Activated CD4-positive, alpha-beta T cell treated with anti-CD3 and anti-CD28 coated beads, Interleukin-10, Interleukin-2, amounts not matched to agents 100 ng/mL and 50 ng/mL, durations not matched to agents 16 hours and 8 hours (primary cell): ENCODE measurements at regions not wholly inside any gene's neighbourhood (a gene's known extent, or its start where the extent isn't known, plus 50 kb on each side); places are given as distances from the start of the nearest gene placed in this dataset.

ENCODE experiments used
- DNase-seq: peaks from one replicate; pipeline ENCODE4 v3.0.0-alpha.2; 2020

GRCh38 chr2:118312969-118313756 is 224.9 kb downstream of the INSIG2 start:
- no peak for DNase-seq

- no peak for DNase-seq
Measured at GRCh38 chr2:118310681-118311429, 222.6 kb downstream of the INSIG2 start.

- peak; percentile 64 for DNase-seq
Measured at GRCh38 chr2:118309946-118310680, 221.8 kb downstream of the INSIG2 start.

GRCh38 chr2:118309257-118309945 is 221.1 kb downstream of the INSIG2 start:
- no peak for DNase-seq

- DNase-seq, result no peak
Measured at GRCh38 chr2:118307864-118308263, 219.6 kb downstream of the INSIG2 start.

GRCh38 chr2:118301248-118301647 is 213.0 kb downstream of the INSIG2 start:
- DNase-seq, result no peak

GRCh38 chr2:118300832-118301231 is 212.6 kb downstream of the INSIG2 start:
- DNase-seq, result no peak

GRCh38 chr2:118296663-118297062 is 208.4 kb downstream of the INSIG2 start:
- DNase-seq, result no peak

GRCh38 chr2:118295592-118296390 is 207.5 kb downstream of the INSIG2 start:
- no peak for DNase-seq

GRCh38 chr2:118294063-118294462 is 205.8 kb downstream of the INSIG2 start:
- DNase-seq, result no peak

GRCh38 chr2:118292991-118293390 is 204.7 kb downstream of the INSIG2 start:
- no peak for DNase-seq

- no peak for DNase-seq
Measured at GRCh38 chr2:118291251-118291880, 203.1 kb downstream of the INSIG2 start.

GRCh38 chr2:118290411-118291250 is 202.4 kb downstream of the INSIG2 start:
- DNase-seq, result no peak

GRCh38 chr2:118279005-118279404 is 190.7 kb downstream of the INSIG2 start:
- no peak for DNase-seq

GRCh38 chr2:118278046-118278445 is 189.8 kb downstream of the INSIG2 start:
- no peak for DNase-seq

- DNase-seq, result no peak
Measured at GRCh38 chr2:118274841-118275510, 186.7 kb downstream of the INSIG2 start.

- no peak for DNase-seq
Measured at GRCh38 chr2:118272391-118272790, 184.1 kb downstream of the INSIG2 start.

- no peak for DNase-seq
Measured at GRCh38 chr2:118269408-118270051, 181.3 kb downstream of the INSIG2 start.

GRCh38 chr2:118268268-118268667 is 180.0 kb downstream of the INSIG2 start:
- no peak for DNase-seq
